SKM-1 treated with dmso at 0.1 percent for 144 hours (cell line): ENCODE measurements at regions not wholly inside any gene's neighbourhood (a gene's known extent, or its start where the extent isn't known, plus 50 kb on each side); places are given as distances from the start of the nearest gene placed in this dataset.

Source experiments
- DNase-seq: peaks from one replicate; lab custom pipeline; 2025; ENCODE audit not compliant: unreplicated experiment; lab: John Stamatoyannopoulos, UW

- no peak for DNase-seq
Measured at GRCh38 chr5:3811116-3811515, 215.5 kb downstream of the IRX1 start.

DNA sequence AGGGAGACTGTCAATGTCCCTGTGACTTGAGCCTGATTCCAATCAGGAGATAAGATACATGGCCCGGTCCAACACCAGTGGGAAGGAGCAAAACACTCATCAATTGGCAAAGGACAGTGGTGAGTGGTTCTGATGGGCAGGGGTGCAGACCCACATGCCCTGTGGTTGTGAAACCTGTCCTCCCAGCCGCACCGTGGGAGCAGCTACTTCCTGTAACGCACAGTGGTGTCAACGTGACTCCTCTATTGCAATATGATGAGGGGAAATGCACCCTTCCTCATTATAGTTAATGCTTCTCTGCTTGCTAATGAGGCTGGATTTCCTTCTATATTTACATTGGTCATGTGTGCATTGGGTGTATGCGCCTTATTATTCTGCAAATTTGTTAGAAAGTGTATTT lies 223.0 kb downstream of the IRX1 start:
- no peak for DNase-seq

GRCh38 chr5:3825531-3826451 lies 230.2 kb downstream of the IRX1 start:
- DNase-seq = no peak

GRCh38 chr5:3827624-3828023 lies 232.0 kb downstream of the IRX1 start:
- no peak for DNase-seq

DNA sequence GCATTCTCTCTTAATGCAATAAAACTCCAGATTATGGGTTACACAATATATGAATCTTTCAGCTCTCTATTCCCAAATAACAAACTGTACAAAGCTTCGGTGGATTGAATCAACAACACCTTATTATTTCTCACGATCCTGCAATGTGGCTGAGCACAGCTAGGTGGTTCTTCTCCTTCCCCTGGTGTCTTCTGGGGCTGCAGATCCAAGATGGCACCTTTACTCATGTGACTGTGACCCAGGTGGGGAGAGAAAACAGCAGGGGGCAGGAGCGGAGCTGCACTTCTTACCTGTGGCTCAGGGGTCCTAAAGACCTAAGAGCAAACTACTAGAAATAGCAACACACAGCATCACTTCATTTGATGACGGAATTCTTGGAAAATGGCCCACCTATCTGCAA lies 233.1 kb downstream of the IRX1 start:
- DNase-seq = no peak

- DNase-seq = no peak
Measured at GRCh38 chr5:3833566-3833965, 237.9 kb downstream of the IRX1 start.

DNA sequence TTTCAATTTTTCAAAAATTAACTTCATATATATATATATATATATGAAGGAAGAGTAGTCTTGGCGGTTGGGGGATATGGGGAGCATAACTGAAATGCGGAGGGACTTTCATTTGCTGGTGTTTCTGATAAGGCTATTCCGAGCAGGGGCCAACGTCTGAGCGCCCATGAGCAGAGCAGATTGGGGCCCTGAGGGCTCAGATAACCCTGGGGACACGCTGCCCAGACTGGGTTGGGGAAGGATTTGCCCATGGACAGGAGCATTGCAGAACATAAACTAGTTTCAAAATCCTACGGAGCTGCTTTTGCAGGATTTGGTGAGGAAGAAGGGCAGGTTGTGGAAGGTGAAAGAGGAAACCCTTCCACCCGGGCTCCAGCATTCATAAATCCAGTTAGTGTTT lies 240.2 kb downstream of the IRX1 start:
- DNase-seq = no peak

DNA sequence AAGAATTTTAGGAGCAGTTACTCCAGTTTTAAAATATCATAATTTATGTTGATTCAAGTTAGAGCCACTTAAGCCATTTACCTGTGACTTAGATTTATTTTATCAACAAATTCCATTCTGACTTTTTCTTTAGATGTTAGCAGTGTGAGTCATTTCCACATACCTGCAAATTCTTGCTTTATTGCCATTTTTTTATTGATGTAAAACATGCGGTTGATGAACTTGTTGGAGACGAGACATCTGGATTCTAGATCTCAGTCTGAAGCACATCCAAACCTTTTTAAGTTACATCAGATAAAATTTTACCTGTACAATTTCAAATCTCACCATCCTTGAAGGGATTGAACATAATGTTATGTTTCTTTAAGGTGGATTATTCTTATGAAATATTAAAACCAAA lies 240.9 kb downstream of the IRX1 start:
- DNase-seq = no peak

DNA sequence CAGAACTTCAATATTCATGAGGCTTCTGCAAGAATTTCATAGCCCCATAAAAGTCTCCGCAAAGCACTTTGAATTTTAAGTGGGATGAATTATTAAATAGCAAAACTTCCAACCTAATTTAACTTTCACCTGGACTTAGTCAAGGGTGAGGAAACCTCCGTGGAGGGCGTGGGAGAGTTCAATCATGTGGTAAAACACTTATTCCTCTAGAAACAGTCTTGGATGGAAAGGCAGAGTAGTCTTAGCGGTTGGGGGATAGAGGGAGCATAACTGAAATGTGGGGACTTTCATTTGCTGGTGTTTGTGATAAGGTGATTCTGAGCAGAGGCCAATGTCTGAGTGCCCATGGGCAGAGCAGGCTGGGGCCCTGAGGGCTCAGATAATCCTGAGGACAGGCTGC lies 241.9 kb downstream of the IRX1 start:
- no peak for DNase-seq

GRCh38 chr5:3839151-3839550 lies 243.5 kb downstream of the IRX1 start:
- DNase-seq = no peak

DNA sequence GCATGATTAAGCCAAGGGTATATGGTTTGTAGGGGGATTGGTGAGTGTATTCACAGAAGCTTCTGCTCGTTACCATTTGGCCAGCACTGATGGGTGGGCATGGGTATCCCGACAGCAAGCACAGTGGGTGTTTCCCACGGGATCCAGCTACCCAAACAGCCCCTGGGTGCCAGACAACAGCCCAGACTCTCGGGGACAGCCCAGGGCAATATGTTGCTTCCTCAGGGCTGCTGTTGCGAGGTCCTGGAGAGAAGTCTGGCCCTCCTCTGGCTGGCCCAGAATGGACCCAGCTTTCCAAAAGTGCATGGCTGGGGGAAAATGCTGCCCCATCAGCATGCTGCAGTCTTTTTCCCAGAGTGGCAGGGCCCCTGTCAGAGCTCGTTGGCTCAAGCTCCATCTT lies 247.0 kb downstream of the IRX1 start:
- no peak for DNase-seq

- DNase-seq = no peak
Measured at GRCh38 chr5:3843706-3844105, 248.1 kb downstream of the IRX1 start.

DNA sequence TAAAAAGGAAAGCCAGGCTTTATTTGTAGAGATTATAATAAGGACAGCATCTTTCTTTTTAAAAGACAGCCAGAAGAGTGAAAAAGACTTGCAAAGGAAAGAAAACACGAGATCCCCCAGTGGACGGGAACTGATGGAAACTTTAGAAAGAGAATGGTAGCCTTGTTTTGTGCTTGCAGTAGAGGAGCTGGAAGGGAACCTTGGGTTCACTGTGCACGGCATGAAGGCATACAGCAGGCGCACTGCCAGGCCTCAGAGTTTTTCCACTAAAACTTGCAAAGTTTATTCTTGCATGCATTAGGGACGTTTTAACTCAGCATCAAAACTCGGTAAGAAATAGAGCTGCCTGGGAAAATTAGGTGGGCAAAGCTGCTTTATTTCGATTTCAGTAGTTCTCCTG lies 248.6 kb downstream of the IRX1 start:
- DNase-seq = no peak

DNA sequence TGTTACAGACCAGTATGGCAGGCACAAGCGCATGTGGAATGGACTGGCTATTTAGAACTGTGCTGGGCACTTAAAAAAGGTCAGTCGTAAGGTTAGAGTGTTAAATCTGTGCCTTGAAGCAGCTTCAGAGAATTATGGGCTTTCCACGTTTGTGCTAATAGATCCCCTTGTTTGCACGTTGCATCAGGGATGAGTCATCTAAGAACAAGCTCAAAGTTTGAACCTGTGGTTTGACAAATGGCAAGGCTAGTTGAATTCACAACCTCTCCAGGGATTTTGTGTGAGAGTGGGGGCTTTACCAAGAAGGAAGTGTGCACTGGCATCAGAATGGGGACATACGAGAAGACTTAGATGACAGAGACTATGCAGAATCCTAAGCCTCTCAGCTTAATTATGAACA lies 249.6 kb downstream of the IRX1 start:
- DNase-seq = no peak

- DNase-seq = no peak
Measured at GRCh38 chr5:3852161-3852916, 256.7 kb downstream of the IRX1 start.

DNA sequence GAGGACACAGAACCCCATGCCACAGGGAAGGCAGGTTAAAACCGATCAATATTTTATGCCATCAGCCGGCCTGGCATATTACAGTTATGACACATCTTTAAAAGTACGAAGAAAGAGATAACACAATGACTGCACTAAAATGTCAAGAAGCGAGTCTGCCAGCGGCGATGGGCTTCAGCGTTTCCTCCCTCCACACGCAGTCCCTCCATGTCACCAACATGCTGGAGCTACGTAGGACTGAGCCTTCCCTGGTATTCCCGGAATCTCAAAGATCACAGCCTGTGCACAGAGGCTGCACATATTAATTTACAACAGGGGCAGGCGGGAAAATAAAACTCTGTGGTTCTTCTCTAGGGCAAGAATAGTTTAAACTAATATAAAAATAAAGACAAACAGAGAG lies 257.7 kb downstream of the IRX1 start:
- DNase-seq = no peak

DNA sequence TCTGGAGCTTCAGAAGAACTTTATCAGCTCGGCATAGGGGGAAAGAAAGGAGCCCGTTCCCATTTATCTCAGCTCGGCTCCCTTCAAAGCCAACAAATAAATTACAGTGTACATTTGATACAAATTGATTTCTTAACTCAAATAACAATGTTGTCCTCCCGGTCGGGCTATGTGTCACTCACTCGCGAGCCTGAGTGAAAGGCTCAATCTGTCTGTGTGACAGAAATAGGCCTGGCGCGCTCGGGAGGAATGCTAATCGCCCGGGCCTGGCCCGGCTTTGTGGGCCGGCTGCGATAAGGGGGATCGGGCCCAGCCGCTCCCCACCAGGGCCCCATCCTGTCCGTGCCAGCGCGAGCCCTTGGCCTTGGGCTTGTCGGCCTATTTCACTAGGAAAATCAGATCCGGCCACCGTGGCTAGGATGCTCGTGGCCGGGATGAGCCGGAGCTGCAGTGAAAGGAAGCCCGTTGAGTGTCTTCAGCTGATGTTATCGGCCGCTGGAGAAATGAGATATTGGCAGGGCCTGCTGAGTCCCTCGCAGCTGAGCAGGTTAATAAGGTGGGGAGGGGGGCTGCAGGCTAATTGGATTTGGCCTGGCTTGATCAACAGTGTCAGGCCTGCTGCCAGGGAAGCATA lies 258.7 kb downstream of the IRX1 start:
- DNase-seq = no peak

DNA sequence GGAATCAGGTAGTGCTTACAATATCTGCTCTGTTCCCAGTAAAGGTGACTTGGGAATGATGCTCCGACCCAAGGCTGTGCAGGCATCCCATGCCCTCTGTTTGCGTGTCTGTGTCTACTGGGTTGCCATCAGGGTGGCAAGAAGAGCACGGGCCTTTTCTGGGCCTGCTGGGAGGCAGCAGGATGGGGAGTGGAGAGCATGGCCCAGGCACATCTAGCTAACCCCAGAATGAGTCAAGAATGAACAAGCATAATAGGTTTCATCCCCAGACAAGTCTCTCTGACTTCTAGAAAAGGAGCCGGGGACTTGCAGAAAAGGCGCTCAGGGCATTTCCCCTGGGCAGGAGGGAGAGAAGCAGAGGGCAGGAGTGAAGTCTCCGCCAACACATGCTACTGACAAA lies 260.4 kb downstream of the IRX1 start:
- DNase-seq = no peak

DNA sequence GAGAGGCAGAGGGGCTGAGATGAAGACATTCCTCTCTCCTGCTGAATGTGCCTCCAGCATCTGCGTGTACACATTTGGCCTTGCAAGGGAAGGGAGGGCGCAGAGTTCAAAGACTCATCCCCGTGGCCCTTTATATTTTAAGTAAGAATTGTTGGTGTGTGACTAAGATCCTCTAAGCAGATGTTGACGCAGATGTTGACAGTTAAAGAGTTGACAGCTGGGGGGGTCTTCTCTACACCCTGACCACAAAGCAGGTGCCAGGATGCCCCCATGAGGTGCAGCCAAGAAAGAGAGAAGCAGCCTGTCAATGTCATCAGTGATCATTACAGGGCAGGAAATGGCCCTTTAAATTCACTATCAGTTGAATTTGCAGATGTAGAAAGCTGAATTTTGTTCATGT lies 262.9 kb downstream of the IRX1 start:
- no peak for DNase-seq

- no peak for DNase-seq
Measured at GRCh38 chr5:3862906-3863305, 267.3 kb downstream of the IRX1 start.

DNA sequence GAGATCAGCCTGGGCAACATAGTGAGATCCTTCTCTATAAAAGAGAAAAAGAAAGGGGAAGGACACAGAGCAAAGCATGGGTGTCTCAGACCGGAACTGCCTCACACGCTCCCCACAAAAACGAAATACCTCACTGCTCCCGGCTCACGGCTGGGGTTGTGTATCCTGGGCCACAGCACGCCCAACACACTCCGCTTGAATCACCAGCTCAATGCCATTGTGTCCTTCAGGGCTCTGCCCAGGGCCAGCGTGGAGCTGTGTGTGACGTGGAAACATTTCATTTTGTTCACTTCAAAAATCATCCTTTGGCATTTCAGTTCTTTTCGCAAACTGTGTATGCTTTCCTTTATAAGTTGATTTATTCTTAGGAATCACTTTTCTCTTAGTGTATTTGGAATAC lies 279.5 kb downstream of the IRX1 start:
- no peak for DNase-seq

GRCh38 chr5:3878267-3878666 lies 282.6 kb downstream of the IRX1 start:
- no peak for DNase-seq
